ENCODE measurements at regions not wholly inside any gene's neighbourhood (a gene's known extent, or its start where the extent isn't known, plus 50 kb on each side); places are given as distances from the start of the nearest gene placed in this dataset.

- TF ChIP-seq POLR2A (IDR thresholded peaks at IDR 0.05) (no peak), CTCF (IDR thresholded peaks at IDR 0.05) (no peak)
Measured at GRCh38 chr6:135658481-135658880, 160.9 kb upstream of the AHI1 start.

Measured in right lobe of liver (tissue), 4 donors.